Activated CD8-positive, alpha-beta T cell treated with anti-CD3 and anti-CD28 coated beads for 36 hours (primary cell): ENCODE measurements at regions not wholly inside any gene's neighbourhood (a gene's known extent, or its start where the extent isn't known, plus 50 kb on each side); places are given as distances from the start of the nearest gene placed in this dataset.

Experiments used
- ATAC-seq: fragments of 200-7000 bp; cut with Tn5 transposase; one replicate; pipeline ENCODE4 v1.10.0; 2021; ENCODE audit warnings: mild to moderate bottlenecking, moderate library complexity
- CTCF ChIA-PET: fragments of 350-600 bp; sonication (Branson Sonifier 250); formaldehyde crosslinking; loops from one replicate; lab custom pipeline; 2021; ENCODE audit warnings: antibody characterized with exemption; lab: Charles Lee
- POLR2A ChIA-PET: fragments of 350-600 bp; sonication (Branson Sonifier 250); formaldehyde crosslinking; loops from one replicate; lab custom pipeline; 2021; ENCODE audit warnings: antibody characterized with exemption; lab: Charles Lee
- DNase-seq: peaks from one replicate; pipeline ENCODE4 v3.0.0-alpha.2; 2020
- H3K27ac Mint-ChIP-seq: one replicate; pipeline ENCODE4 v1.8.0; 2021; ENCODE audit warnings: mild to moderate bottlenecking, mixed read lengths
- H3K27me3 Mint-ChIP-seq: one replicate; pipeline ENCODE4 v1.8.0; 2021; ENCODE audit warnings: mixed read lengths
- H3K36me3 Mint-ChIP-seq: one replicate; pipeline ENCODE4 v1.8.0; 2021; ENCODE audit warnings: low read depth, mixed read lengths
- H3K4me1 Mint-ChIP-seq: one replicate; pipeline ENCODE4 v1.8.0; 2021; ENCODE audit warnings: low read depth, mixed read lengths
- H3K4me3 Mint-ChIP-seq: one replicate; pipeline ENCODE4 v1.8.0; 2021; ENCODE audit warnings: mild to moderate bottlenecking, moderate library complexity, mixed read lengths
- H3K9me3 Mint-ChIP-seq: one replicate; pipeline ENCODE4 v1.8.0; 2021; ENCODE audit warnings: mixed read lengths
- CTCF ChIP-seq: fragments of 200-600 bp; IDR thresholded peaks from one replicate; pipeline ENCODE4 v1.8.0; 2022; ENCODE audit warnings: antibody characterized with exemption, mild to moderate bottlenecking
- intact Hi-C: fragments of 100-400 bp; cut with micrococcal nuclease; formaldehyde crosslinking; loops from one replicate; pipeline ENCODE4 v1.10.0; 2022

GRCh38 chr6:139605350-139605749, 230.9 kb upstream of the CITED2 start:
- H3K9me3 Mint-ChIP-seq: no peaks in the 10 kb centered on the region
- no peak overlapping the region for H3K4me3 Mint-ChIP-seq
- no peak overlapping the region for H3K27ac Mint-ChIP-seq
- POLR2A ChIA-PET: no interaction called here
- H3K4me1 Mint-ChIP-seq: peaks cover 10% of the 10 kb centered on the region
- TF ChIP-seq CTCF: no peak
- ATAC-seq (no peak), DNase-seq (no peak)
- intact Hi-C loops: loop anchor here (10.0 kb wide), 1 partner anchor 231 kb away; the partner anchor contains the start of gene CITED2
- CTCF ChIA-PET: no interaction called here
- H3K27me3 Mint-ChIP-seq: peaks cover 3% of the 10 kb centered on the region
- no peaks in the 10 kb centered on the region for H3K36me3 Mint-ChIP-seq

- H3K9me3 Mint-ChIP-seq: no peaks in the 10 kb centered on the region
- intact Hi-C loops: loop anchor here (10.0 kb wide), 1 partner anchor 229 kb away; the partner anchor contains the start of gene CITED2
- H3K27me3 Mint-ChIP-seq: peaks cover 3% of the 10 kb centered on the region
- peaks cover 11% of the 10 kb centered on the region for H3K4me1 Mint-ChIP-seq
- DNase-seq (no peak), ATAC-seq (no peak)
- ChIA-PET POLR2A (no interaction called here), CTCF (no interaction called here)
- TF ChIP-seq CTCF: no peak
- no peak overlapping the region for H3K27ac Mint-ChIP-seq
- H3K4me3 Mint-ChIP-seq: no peak overlapping the region
- H3K36me3 Mint-ChIP-seq: no peaks in the 10 kb centered on the region
Observed at GRCh38 chr6:139603581-139603980, 229.1 kb upstream of the CITED2 start.

- DNase-seq (no peak), ATAC-seq (no peak)
- H3K4me3 Mint-ChIP-seq: no peak overlapping the region
- CTCF ChIA-PET: interaction anchor here (1.5 kb wide), 1 partner anchor 228 kb away, joined by 4 read pairs; the partner anchor contains the start of gene CITED2
- no peak for TF ChIP-seq CTCF
- no peaks in the 10 kb centered on the region for H3K36me3 Mint-ChIP-seq
- peaks cover 11% of the 10 kb centered on the region for H3K4me1 Mint-ChIP-seq
- no peak overlapping the region for H3K27ac Mint-ChIP-seq
- H3K27me3 Mint-ChIP-seq: peaks cover 3% of the 10 kb centered on the region
- H3K9me3 Mint-ChIP-seq: no peaks in the 10 kb centered on the region
- intact Hi-C loops: loop anchor here (10.0 kb wide), 1 partner anchor 228 kb away; the partner anchor contains the start of gene CITED2
- POLR2A ChIA-PET: interaction anchor here (0.7 kb wide), 1 partner anchor 21 kb away, joined by 3 read pairs; no protein-coding TSS in a partner anchor
Observed at GRCh38 chr6:139602577-139602976, 228.1 kb upstream of the CITED2 start.

- H3K4me1 Mint-ChIP-seq: peaks cover 11% of the 10 kb centered on the region
- intact Hi-C loops: loop anchor here (10.0 kb wide), 1 partner anchor 226 kb away; the partner anchor contains the start of gene CITED2
- no peak for TF ChIP-seq CTCF
- H3K27me3 Mint-ChIP-seq: peaks cover 3% of the 10 kb centered on the region
- POLR2A ChIA-PET: interaction anchor here (1.4 kb wide), 1 partner anchor 11 kb away, joined by 3 read pairs; no protein-coding TSS in a partner anchor
- peak overlapping the region; percentile 72 for H3K27ac Mint-ChIP-seq
- no peak overlapping the region for H3K4me3 Mint-ChIP-seq
- CTCF ChIA-PET: interaction anchor here (1.1 kb wide), 1 partner anchor 13 kb away, joined by 4 read pairs; no protein-coding TSS in a partner anchor
- ATAC-seq (peak; percentile 96), DNase-seq (peak; percentile 30)
- no peaks in the 10 kb centered on the region for H3K9me3 Mint-ChIP-seq
- no peaks in the 10 kb centered on the region for H3K36me3 Mint-ChIP-seq
Observed at GRCh38 chr6:139600919-139601475, 226.5 kb upstream of the CITED2 start.

GRCh38 chr6:139600343-139600742, 225.9 kb upstream of the CITED2 start:
- H3K4me1 Mint-ChIP-seq: peaks cover 11% of the 10 kb centered on the region

More at GRCh38 chr6:139600343-139600742, 225.9 kb upstream of the CITED2 start:
- ChIA-PET CTCF (no interaction called here), POLR2A (no interaction called here)
- Mint-ChIP-seq H3K27ac (no peak overlapping the region), H3K4me3 (no peak overlapping the region), H3K27me3 (peaks cover 3% of the 10 kb centered on the region), H3K36me3 (no peaks in the 10 kb centered on the region), H3K9me3 (no peaks in the 10 kb centered on the region)
- TF ChIP-seq CTCF: no peak
- no peak for DNase-seq
- ATAC-seq: no peak
- intact Hi-C loops: loop anchor here (10.0 kb wide), 1 partner anchor 226 kb away; the partner anchor contains the start of gene CITED2
